ENCODE measurements at regions not wholly inside any gene's neighbourhood (a gene's known extent, or its start where the extent isn't known, plus 50 kb on each side); places are given as distances from the start of the nearest gene placed in this dataset.

DNA sequence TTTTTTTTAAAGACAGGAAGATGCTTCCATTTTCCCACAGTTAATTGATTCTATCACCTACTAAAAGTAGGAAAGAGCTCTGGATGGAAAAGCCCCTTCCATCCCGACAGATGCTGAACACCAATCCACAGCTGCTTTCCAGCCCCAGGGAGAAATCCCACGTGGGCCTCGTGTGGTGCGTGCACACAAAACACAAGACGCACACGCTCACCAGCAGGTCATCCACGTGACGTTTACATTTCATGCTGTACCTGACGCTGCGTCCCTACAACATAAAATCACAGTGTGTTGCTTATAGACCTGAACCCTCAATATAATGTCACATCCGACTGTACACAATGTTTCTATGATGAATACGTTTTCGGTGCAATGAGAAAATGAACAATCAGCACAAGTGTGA, 50.2 kb upstream of the DACT2 start:
- H3K27ac ChIP-seq = no peak overlapping the region
- intact Hi-C loops (cut with DNase I) = loop anchor here (10.0 kb wide), 1 partner anchor 515 kb away; no protein-coding TSS in a partner anchor

DNA sequence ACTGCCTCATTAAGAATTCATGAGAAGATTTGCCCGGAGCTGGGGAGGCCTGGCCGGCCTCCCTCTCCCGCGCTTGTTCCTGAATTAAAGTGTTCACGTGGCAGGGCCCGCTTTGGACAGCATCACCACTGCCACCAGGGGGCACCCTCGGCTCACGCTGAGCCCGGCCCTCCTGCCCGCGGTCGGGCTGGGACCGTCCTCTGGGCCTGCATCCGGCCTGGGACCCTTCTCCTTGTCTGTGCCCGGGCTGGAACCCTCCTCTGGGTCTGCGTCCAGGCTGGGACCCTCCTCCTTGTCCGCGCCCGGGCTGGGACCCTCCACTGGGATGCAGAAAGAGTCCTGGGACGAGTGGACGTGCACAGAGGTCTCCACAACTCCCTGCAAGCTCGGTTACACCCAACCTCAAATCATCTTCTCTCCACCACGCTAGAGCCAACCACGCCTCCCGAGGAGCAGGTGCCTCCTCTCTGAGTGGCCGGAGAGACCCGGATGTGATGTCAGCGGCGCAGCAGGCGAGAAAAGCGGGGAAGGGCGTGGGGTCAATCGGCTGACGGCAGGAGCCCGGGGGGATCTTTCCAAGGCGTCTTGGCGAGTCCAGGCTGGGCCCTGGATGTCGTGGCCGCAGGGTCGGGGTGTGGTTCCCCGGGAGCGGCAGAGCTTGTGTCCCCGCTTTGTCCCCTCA, 50.9 kb upstream of the DACT2 start:
- DNase-seq (peak; percentile 74), ATAC-seq (peak; percentile 81 to 90)
- TF ChIP-seq CTCF (IDR thresholded peaks at IDR 0.05) = peak; percentile 82
- H3K27ac ChIP-seq = no peak overlapping the region
- peaks cover 30% of the 10 kb centered on the region for H3K27me3 ChIP-seq (ENCODE audit: low read depth)
- H3K36me3 ChIP-seq = no peaks in the 10 kb centered on the region
- H3K9me3 ChIP-seq = no peaks in the 10 kb centered on the region
- H3K4me1 ChIP-seq = no peaks in the 10 kb centered on the region
- no peak overlapping the region for H3K4me3 ChIP-seq
- intact Hi-C loops (cut with DNase I) = no loop called here

More for the DNA sequence above, 50.2 kb upstream of the DACT2 start:
- no peaks in the 10 kb centered on the region for H3K4me1 ChIP-seq
- ATAC-seq = no peak
- DNase-seq = no peak
- H3K27me3 ChIP-seq (ENCODE audit: low read depth) = peaks cover 30% of the 10 kb centered on the region
- TF ChIP-seq CTCF (IDR thresholded peaks at IDR 0.05) = no peak
- no peak overlapping the region for H3K4me3 ChIP-seq
- H3K36me3 ChIP-seq = no peaks in the 10 kb centered on the region
- H3K9me3 ChIP-seq = no peaks in the 10 kb centered on the region

DNA sequence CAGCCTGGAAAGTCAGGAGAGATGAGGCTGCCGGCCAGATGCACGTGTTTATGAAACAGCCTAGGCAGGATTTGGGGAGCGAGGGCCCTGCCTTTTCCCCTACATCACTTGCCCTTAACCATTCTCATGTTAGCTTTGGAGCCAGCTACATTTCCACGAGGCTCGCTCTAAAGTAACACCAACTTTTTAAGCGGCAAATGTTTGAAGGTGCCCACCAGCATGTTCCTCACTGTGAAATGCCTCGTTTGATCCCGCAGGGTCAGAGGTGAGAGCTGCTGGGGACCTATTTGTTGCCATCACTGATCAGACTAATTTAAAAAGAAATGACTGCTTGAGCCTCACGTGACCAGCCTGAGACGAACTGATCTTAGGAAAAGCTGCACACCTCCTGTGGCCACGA, 51.6 kb upstream of the DACT2 start:
- Histone ChIP-seq H3K36me3 (no peaks in the 10 kb centered on the region), H3K4me3 (no peak overlapping the region), H3K27me3 (ENCODE audit: low read depth) (peaks cover 31% of the 10 kb centered on the region), H3K27ac (no peak overlapping the region), H3K9me3 (no peaks in the 10 kb centered on the region), H3K4me1 (no peaks in the 10 kb centered on the region)
- TF ChIP-seq CTCF (IDR thresholded peaks at IDR 0.05) = no peak
- ATAC-seq (no peak), DNase-seq (no peak)
- intact Hi-C loops (cut with DNase I) = no loop called here

- H3K4me3 ChIP-seq = no peak overlapping the region
- intact Hi-C loops (cut with DNase I) = no loop called here
- H3K27me3 ChIP-seq (ENCODE audit: low read depth) = peaks cover 35% of the 10 kb centered on the region
- no peaks in the 10 kb centered on the region for H3K36me3 ChIP-seq
- no peak overlapping the region for H3K27ac ChIP-seq
- H3K4me1 ChIP-seq = no peaks in the 10 kb centered on the region
- DNase-seq (no peak), ATAC-seq (no peak)
- H3K9me3 ChIP-seq = no peaks in the 10 kb centered on the region
- no peak for TF ChIP-seq CTCF (IDR thresholded peaks at IDR 0.05)
Measured at GRCh38 chr6:168371618-168371980, 52.0 kb upstream of the DACT2 start.

DNA sequence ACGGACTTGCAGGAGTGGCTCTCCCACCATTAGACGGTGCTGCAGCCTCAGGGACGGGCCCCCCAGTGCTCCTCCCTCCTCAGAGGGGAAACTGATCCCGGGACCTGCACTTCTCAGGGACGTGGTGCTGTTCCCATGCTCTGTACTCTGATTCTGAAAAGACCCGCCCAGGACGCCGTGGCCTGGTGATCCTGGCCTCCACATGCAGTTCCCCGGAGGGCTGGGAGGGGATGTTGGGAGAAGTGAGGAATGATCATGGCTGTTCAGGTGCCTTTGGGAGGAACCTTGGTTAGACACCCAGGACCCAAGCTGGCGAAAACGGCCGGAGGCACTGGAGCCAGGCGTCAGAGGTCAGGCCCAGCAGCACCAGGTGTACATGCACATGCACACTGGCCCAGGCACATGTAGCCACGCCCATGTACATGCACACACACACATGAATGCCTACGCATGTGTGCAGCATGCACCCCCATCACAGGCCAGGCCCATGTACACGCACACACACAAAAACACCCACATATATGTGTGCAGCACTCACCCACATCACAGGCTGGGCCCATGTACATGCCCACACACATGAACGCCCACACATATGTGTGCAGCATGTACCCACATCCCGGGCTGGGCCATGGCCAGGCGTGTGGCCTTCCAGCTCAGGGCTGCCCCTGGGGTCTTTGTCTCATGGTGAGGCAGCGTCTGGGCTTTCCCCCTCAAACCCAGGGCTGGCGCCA, 52.6 kb upstream of the DACT2 start:
- H3K27me3 ChIP-seq (ENCODE audit: low read depth) = peaks cover 38% of the 10 kb centered on the region
- DNase-seq (no peak), ATAC-seq (no peak)
- intact Hi-C loops (cut with DNase I) = no loop called here
- no peak overlapping the region for H3K4me3 ChIP-seq
- H3K27ac ChIP-seq = no peak overlapping the region
- TF ChIP-seq CTCF (IDR thresholded peaks at IDR 0.05) = no peak
- no peaks in the 10 kb centered on the region for H3K9me3 ChIP-seq
- no peaks in the 10 kb centered on the region for H3K36me3 ChIP-seq
- no peaks in the 10 kb centered on the region for H3K4me1 ChIP-seq

Data from lower lobe of right lung (tissue), 2 donors.